ENCODE measurements at regions not wholly inside any gene's neighbourhood (a gene's known extent, or its start where the extent isn't known, plus 50 kb on each side); places are given as distances from the start of the nearest gene placed in this dataset.

- DNase-seq, result no peak
These were observed 116.8 kb upstream of the SASH1 start for GRCh38 chr6:148225871-148226270.

- no peak for DNase-seq
These were observed 116.4 kb upstream of the SASH1 start for GRCh38 chr6:148226284-148226683.

GRCh38 chr6:148231572-148231971 lies 111.1 kb upstream of the SASH1 start:
- DNase-seq, result no peak

GRCh38 chr6:148235446-148235845 lies 107.2 kb upstream of the SASH1 start:
- DNase-seq, result no peak

- no peak for DNase-seq
These were observed 103.9 kb upstream of the SASH1 start for GRCh38 chr6:148238713-148239112.

- no peak for DNase-seq
These were observed 103.4 kb upstream of the SASH1 start for GRCh38 chr6:148239215-148239614.

GRCh38 chr6:148239801-148240460 lies 102.7 kb upstream of the SASH1 start:
- DNase-seq, result no peak

- no peak for DNase-seq
These were observed 102.2 kb upstream of the SASH1 start for GRCh38 chr6:148240461-148240840.

- no peak for DNase-seq
These were observed 101.7 kb upstream of the SASH1 start for GRCh38 chr6:148240861-148241477.

- DNase-seq, result no peak
These were observed 100.5 kb upstream of the SASH1 start for GRCh38 chr6:148242180-148242579.

- no peak for DNase-seq
These were observed 98.3 kb upstream of the SASH1 start for GRCh38 chr6:148244217-148244935.

- DNase-seq, result no peak
These were observed 95.1 kb upstream of the SASH1 start for GRCh38 chr6:148247386-148248063.

GRCh38 chr6:148249160-148249559 lies 93.5 kb upstream of the SASH1 start:
- no peak for DNase-seq

- DNase-seq, result no peak
These were observed 92.8 kb upstream of the SASH1 start for GRCh38 chr6:148249679-148250375.

GRCh38 chr6:148250975-148251685 lies 91.5 kb upstream of the SASH1 start:
- DNase-seq, result no peak

GRCh38 chr6:148251891-148252290 lies 90.7 kb upstream of the SASH1 start:
- no peak for DNase-seq

- DNase-seq, result no peak
These were observed 84.8 kb upstream of the SASH1 start for GRCh38 chr6:148257810-148258209.

GRCh38 chr6:148258868-148259267 lies 83.8 kb upstream of the SASH1 start:
- no peak for DNase-seq

- no peak for DNase-seq
These were observed 81.2 kb upstream of the SASH1 start for GRCh38 chr6:148261470-148261869.

GRCh38 chr6:148263010-148263409 lies 79.6 kb upstream of the SASH1 start:
- DNase-seq, result no peak

- no peak for DNase-seq
These were observed 78.7 kb upstream of the SASH1 start for GRCh38 chr6:148263961-148264360.

- no peak for DNase-seq
These were observed 77.6 kb upstream of the SASH1 start for GRCh38 chr6:148265054-148265453.
